Small intestine (tissue), 7 donors: ENCODE measurements at regions not wholly inside any gene's neighbourhood (a gene's known extent, or its start where the extent isn't known, plus 50 kb on each side); places are given as distances from the start of the nearest gene placed in this dataset.

Experiments
- DNase-seq, 2 donors: peaks; one replicate each; pipeline versions ENCODE4 v3.0.0 to v3.0.0-alpha.2; 2013
- FAIRE-seq: peaks from 2 replicates; lab custom pipeline; 2012; peaks lifted over from hg19 to GRCh38; lab: Jason Lieb, UNC
- H3K27ac ChIP-seq, 3 donors: one replicate each; pipeline ENCODE4 v1.5.1; 2013; ENCODE audit warnings: low read length in 2 of 3, mild to moderate bottlenecking in 2 of 3, control low read depth in 1 of 3, inconsistent platforms in 1 of 3, low read depth in 1 of 3, moderate library complexity in 1 of 3
- H3K27me3 ChIP-seq, 3 donors: one replicate each; pipeline ENCODE4 v1.6.1; 2013; ENCODE audit warnings: low read length in 3 of 3, inconsistent platforms in 1 of 3; ENCODE audit not compliant: control insufficient read depth in 3 of 3, insufficient read depth in 3 of 3
- H3K36me3 ChIP-seq, 3 donors: one replicate each; pipeline ENCODE4 v1.6.1; 2013; ENCODE audit warnings: low read length in 3 of 3, inconsistent platforms in 1 of 3, low read depth in 1 of 3, mild to moderate bottlenecking in 1 of 3, moderate library complexity in 1 of 3; ENCODE audit not compliant: control insufficient read depth in 3 of 3, insufficient read depth in 2 of 3
- H3K4me1 ChIP-seq, 3 donors: one replicate each; pipeline ENCODE4 v1.6.1; 2013; ENCODE audit warnings: low read length in 2 of 3, inconsistent platforms in 1 of 3, low read depth in 1 of 3, mild to moderate bottlenecking in 1 of 3, moderate library complexity in 1 of 3; ENCODE audit not compliant: control insufficient read depth in 3 of 3, insufficient read depth in 2 of 3
- H3K4me3 ChIP-seq, 3 donors: one replicate each; pipeline ENCODE4 v1.5.1; 2013; ENCODE audit warnings: low read length in 3 of 3, control low read depth in 1 of 3, inconsistent platforms in 1 of 3, low read depth in 1 of 3, mild to moderate bottlenecking in 1 of 3, moderate library complexity in 1 of 3
- H3K9me3 ChIP-seq, 2 donors: one replicate each; pipeline ENCODE4 v1.6.1; 2013; ENCODE audit warnings: low read depth in 1 of 2, low read length in 1 of 2; ENCODE audit not compliant: control insufficient read depth in 2 of 2, insufficient read depth in 1 of 2
- WGBS, 3 donors: extraction: QIAGEN DNeasy Blood & Tissue Kit; methylation state at CpG; one replicate each; pipeline ENCODE4 v1.1.7; 2013; 5-methylcytosine and 5-hydroxymethylcytosine counted together
- donor health status: healthy with polysubstance abuse.
- donor health status: control.
- donor health status: control.
- donor health status: Bipolar disorder and iron deficiency.
- donor health status: healthy.

- 88 to 92% (median 92%) methylated on average over 4 of the region's 4 CpGs for WGBS, 3 donors
- H3K4me1 ChIP-seq: no peaks in the 10 kb centered on the region
- peaks cover 0 to 15% of the 10 kb centered on the region in 2 donors for H3K9me3 ChIP-seq
- no peak overlapping the region for H3K4me3 ChIP-seq
- H3K36me3 ChIP-seq: no peaks in the 10 kb centered on the region
- no peaks in the 10 kb centered on the region for H3K27me3 ChIP-seq
- DNase-seq (no peak), FAIRE-seq (no peak)
- no peak overlapping the region for H3K27ac ChIP-seq
These were observed 133.1 kb upstream of the CBLB start for GRCh38 chr3:106001923-106002322.

- DNase-seq: peak in 1 of 2 donors; percentile 58
- 61 to 71% (median 66%) methylated on average over 5 of the region's 5 CpGs for WGBS, 3 donors
- Histone ChIP-seq H3K36me3 (no peaks in the 10 kb centered on the region), H3K4me3 (no peak overlapping the region), H3K27ac (peak overlapping the region in 1 of 3 donors; percentile 49), H3K27me3 (no peaks in the 10 kb centered on the region), H3K9me3 (no peaks in the 10 kb centered on the region), H3K4me1 (no peaks in the 10 kb centered on the region)
- FAIRE-seq: no peak
These were observed 135.4 kb upstream of the CBLB start for GRCh38 chr3:106004137-106004681.

- WGBS, 3 donors: 81 to 87% (median 87%) methylated on average over 3 of the region's 3 CpGs
- FAIRE-seq: no peak
- Histone ChIP-seq H3K27me3 (no peaks in the 10 kb centered on the region), H3K9me3 (no peaks in the 10 kb centered on the region), H3K27ac (no peak overlapping the region), H3K4me3 (no peak overlapping the region), H3K36me3 (no peaks in the 10 kb centered on the region), H3K4me1 (no peaks in the 10 kb centered on the region)
- DNase-seq: no peak
These were observed 136.0 kb upstream of the CBLB start for GRCh38 chr3:106004826-106005225.

GRCh38 chr3:106006001-106006400 is 137.2 kb upstream of the CBLB start:
- H3K27me3 ChIP-seq: no peaks in the 10 kb centered on the region
- H3K27ac ChIP-seq: no peak overlapping the region
- H3K4me3 ChIP-seq: no peak overlapping the region
- 60 to 78% (median 71%) methylated on average over 5 of the region's 5 CpGs for WGBS, 3 donors
- DNase-seq (no peak), FAIRE-seq (no peak)
- H3K36me3 ChIP-seq: no peaks in the 10 kb centered on the region
- H3K4me1 ChIP-seq: no peaks in the 10 kb centered on the region
- no peaks in the 10 kb centered on the region for H3K9me3 ChIP-seq

GRCh38 chr3:106006571-106006970 is 137.8 kb upstream of the CBLB start:
- H3K4me3 ChIP-seq: no peak overlapping the region

GRCh38 chr3:106007512-106007911 is 138.7 kb upstream of the CBLB start:
- H3K36me3 ChIP-seq: no peaks in the 10 kb centered on the region
- 86 to 92% (median 90%) methylated on average over 3 of the region's 3 CpGs for WGBS, 3 donors
- FAIRE-seq: no peak

More at GRCh38 chr3:106006571-106006970, 137.8 kb upstream of the CBLB start:
- no peaks in the 10 kb centered on the region for H3K4me1 ChIP-seq
- WGBS, 3 donors: 61 to 74% (median 68%) methylated on average over 2 of the region's 2 CpGs
- H3K27ac ChIP-seq: no peak overlapping the region
- no peaks in the 10 kb centered on the region for H3K36me3 ChIP-seq
- H3K9me3 ChIP-seq: no peaks in the 10 kb centered on the region
- no peak for FAIRE-seq
- no peak for DNase-seq
- H3K27me3 ChIP-seq: no peaks in the 10 kb centered on the region

GRCh38 chr3:106008766-106009165 is 140.0 kb upstream of the CBLB start:
- Histone ChIP-seq H3K4me3 (no peak overlapping the region), H3K36me3 (no peaks in the 10 kb centered on the region), H3K27ac (no peak overlapping the region), H3K9me3 (no peaks in the 10 kb centered on the region), H3K4me1 (no peaks in the 10 kb centered on the region), H3K27me3 (no peaks in the 10 kb centered on the region)
- 64 to 97% (median 75%) methylated on average over 1 of the region's 1 CpG for WGBS, 3 donors
- DNase-seq (no peak), FAIRE-seq (no peak)

More at GRCh38 chr3:106007512-106007911, 138.7 kb upstream of the CBLB start:
- no peaks in the 10 kb centered on the region for H3K27me3 ChIP-seq
- no peaks in the 10 kb centered on the region for H3K4me1 ChIP-seq
- H3K4me3 ChIP-seq: no peak overlapping the region
- DNase-seq: no peak
- H3K9me3 ChIP-seq: no peaks in the 10 kb centered on the region
- H3K27ac ChIP-seq: no peak overlapping the region

- 64 to 70% (median 66%) methylated on average over 3 of the region's 3 CpGs for WGBS, 3 donors
- no peaks in the 10 kb centered on the region for H3K36me3 ChIP-seq
- no peaks in the 10 kb centered on the region for H3K9me3 ChIP-seq
- FAIRE-seq (no peak), DNase-seq (no peak)
- H3K4me3 ChIP-seq: no peak overlapping the region
- H3K27me3 ChIP-seq: no peaks in the 10 kb centered on the region
- no peak overlapping the region for H3K27ac ChIP-seq
- no peaks in the 10 kb centered on the region for H3K4me1 ChIP-seq
These were observed 142.0 kb upstream of the CBLB start for GRCh38 chr3:106010829-106011228.

- H3K4me3 ChIP-seq: no peak overlapping the region
- no peak overlapping the region for H3K27ac ChIP-seq
- no peaks in the 10 kb centered on the region for H3K4me1 ChIP-seq
- peaks cover 0 to 3% of the 10 kb centered on the region in 2 donors for H3K9me3 ChIP-seq
- 62 to 78% (median 73%) methylated on average over 2 of the region's 2 CpGs for WGBS, 3 donors
- H3K36me3 ChIP-seq: no peaks in the 10 kb centered on the region
- H3K27me3 ChIP-seq: no peaks in the 10 kb centered on the region
- FAIRE-seq (no peak), DNase-seq (peak in 1 of 2 donors; percentile 70)
These were observed 145.2 kb upstream of the CBLB start for GRCh38 chr3:106013971-106014370.
